Osteoblast (primary cell): ENCODE measurements at regions not wholly inside any gene's neighbourhood (a gene's known extent, or its start where the extent isn't known, plus 50 kb on each side); places are given as distances from the start of the nearest gene placed in this dataset.

Source experiments
- DNase-seq: peaks from one replicate; pipeline ENCODE4 v3.0.0; 2011; ENCODE audit warnings: low spot score, mixed read lengths; ENCODE audit not compliant: insufficient read length; ENCODE audit errors: missing footprints
- H2AFZ ChIP-seq: 2 replicates; pipeline ENCODE4 v1.6.0; 2011; ENCODE audit warnings: mild to moderate bottlenecking, low read length
- H3K27ac ChIP-seq: 2 replicates; pipeline ENCODE4 v1.5.1; 2011; ENCODE audit warnings: mild to moderate bottlenecking, low read depth, low read length, moderate library complexity
- H3K27me3 ChIP-seq: 2 replicates; pipeline ENCODE4 v1.6.0; 2012; ENCODE audit warnings: mild to moderate bottlenecking, control low read depth, inconsistent platforms, low read length, moderate library complexity; ENCODE audit not compliant: insufficient read depth
- H3K36me3 ChIP-seq: 2 replicates; pipeline ENCODE4 v1.5.1; 2011; ENCODE audit warnings: mild to moderate bottlenecking, low read length, control low read depth, moderate library complexity; ENCODE audit not compliant: insufficient read depth
- H3K4me1 ChIP-seq: 2 replicates; pipeline ENCODE4 v1.5.1; 2011; ENCODE audit warnings: mild to moderate bottlenecking, low read length, control low read depth, moderate library complexity; ENCODE audit not compliant: insufficient read depth
- H3K4me2 ChIP-seq: 2 replicates; pipeline ENCODE4 v1.6.0; 2011; ENCODE audit warnings: mild to moderate bottlenecking, low read length; ENCODE audit not compliant: insufficient read depth
- H3K4me3 ChIP-seq: fragments of 200-600 bp; sonication (generic); 3 replicates; pipeline ENCODE4 v1.5.1; 2012; ENCODE audit warnings: mild to moderate bottlenecking, low read length, inconsistent platforms; ENCODE audit not compliant: insufficient read depth
- H3K79me2 ChIP-seq: 2 replicates; pipeline ENCODE4 v1.6.0; 2012; ENCODE audit warnings: mild to moderate bottlenecking, low read length, control low read depth, inconsistent platforms; ENCODE audit not compliant: insufficient read depth
- H3K9me3 ChIP-seq: 2 replicates; pipeline ENCODE4 v1.5.1; 2011; ENCODE audit warnings: low read depth, low read length, control low read depth
- H4K20me1 ChIP-seq: 2 replicates; pipeline ENCODE4 v1.6.0; 2012; ENCODE audit warnings: mild to moderate bottlenecking, low read length, control low read depth; ENCODE audit not compliant: insufficient read depth
- CTCF ChIP-seq: IDR thresholded peaks from 2 replicates; pipeline ENCODE4 v1.5.1; 2011; ENCODE audit warnings: mild to moderate bottlenecking, low read depth, low read length, moderate library complexity; ENCODE audit errors: extremely low read depth

DNA sequence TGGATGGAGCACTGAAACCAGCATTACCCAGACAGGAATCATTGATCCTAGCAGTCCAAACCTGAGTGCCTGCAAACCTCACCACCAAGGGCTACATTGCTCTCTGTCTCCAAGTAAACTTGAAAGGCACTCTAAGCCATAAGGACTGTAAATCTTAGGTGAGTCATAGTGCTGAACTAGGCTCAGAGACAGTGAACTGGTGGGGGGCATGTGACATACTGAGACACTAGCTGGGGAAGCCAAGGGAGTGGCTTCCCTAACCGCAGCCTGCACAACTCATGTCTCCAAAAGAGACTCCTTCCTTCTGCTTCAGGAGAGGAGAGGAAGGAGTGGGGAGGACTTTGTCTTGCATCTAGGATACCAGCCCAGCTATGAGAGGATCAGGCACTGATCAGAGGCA, 235.5 kb upstream of the ACTRT1 start:
- no peak for TF ChIP-seq CTCF
- H3K4me1 ChIP-seq, result no peaks in the 10 kb centered on the region
- no peaks in the 10 kb centered on the region for H3K27me3 ChIP-seq
- no peak overlapping the region for H3K27ac ChIP-seq
- H3K4me2 ChIP-seq, result no peak overlapping the region
- H3K36me3 ChIP-seq, result no peaks in the 10 kb centered on the region
- no peak overlapping the region for H2AFZ ChIP-seq
- no peak for DNase-seq
- H3K9me3 ChIP-seq, result peaks cover 3% of the 10 kb centered on the region
- no peaks in the 10 kb centered on the region for H3K79me2 ChIP-seq
- H4K20me1 ChIP-seq, result no peaks in the 10 kb centered on the region
- no peak overlapping the region for H3K4me3 ChIP-seq

DNA sequence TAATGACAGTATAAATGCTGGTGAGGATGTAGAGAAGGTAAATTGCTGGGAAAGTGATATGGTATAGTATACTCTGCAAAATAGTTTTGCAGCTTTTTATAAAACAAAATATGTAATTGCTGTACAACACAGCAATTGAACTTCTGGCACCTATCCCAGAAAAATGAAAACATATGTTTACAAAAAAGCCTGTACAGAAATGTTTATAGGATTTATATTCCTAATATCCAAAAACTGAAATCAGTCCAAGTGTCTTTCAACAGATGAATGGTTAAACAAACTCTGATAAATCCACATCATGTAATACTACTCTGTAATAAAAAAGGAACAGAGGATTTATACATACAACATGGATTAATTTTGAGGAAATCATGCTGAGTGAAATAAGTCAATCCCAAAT, 198.4 kb upstream of the ACTRT1 start:
- Histone ChIP-seq H2AFZ (no peak overlapping the region), H3K27ac (no peak overlapping the region), H3K4me3 (no peak overlapping the region), H3K9me3 (no peaks in the 10 kb centered on the region), H3K27me3 (no peaks in the 10 kb centered on the region), H3K4me2 (no peak overlapping the region), H3K79me2 (no peaks in the 10 kb centered on the region), H4K20me1 (no peaks in the 10 kb centered on the region), H3K4me1 (no peaks in the 10 kb centered on the region), H3K36me3 (no peaks in the 10 kb centered on the region)
- no peak for DNase-seq
- no peak for TF ChIP-seq CTCF

DNA sequence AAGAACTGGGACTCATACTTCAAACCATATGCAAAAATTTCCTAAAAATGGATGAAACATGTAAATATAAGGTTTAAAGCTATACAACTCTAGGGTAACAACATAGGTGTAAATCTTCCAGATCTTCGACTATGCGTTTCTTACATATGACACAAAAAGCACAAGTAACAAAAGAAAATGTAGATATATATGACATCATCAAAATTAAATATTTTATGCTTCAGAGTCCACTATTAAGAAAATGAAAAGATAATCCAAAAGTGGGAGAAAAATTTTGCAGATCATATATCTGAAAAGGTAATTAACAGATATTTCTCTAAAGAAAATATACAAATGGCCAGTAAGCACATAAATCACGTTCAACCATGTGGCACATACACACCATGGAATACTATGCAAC, 164.2 kb upstream of the ACTRT1 start:
- H3K79me2 ChIP-seq, result no peaks in the 10 kb centered on the region
- H3K36me3 ChIP-seq, result no peaks in the 10 kb centered on the region
- H3K4me3 ChIP-seq, result no peak overlapping the region
- H3K9me3 ChIP-seq, result no peaks in the 10 kb centered on the region
- H4K20me1 ChIP-seq, result no peaks in the 10 kb centered on the region
- no peak overlapping the region for H2AFZ ChIP-seq
- no peak overlapping the region for H3K4me2 ChIP-seq
- no peaks in the 10 kb centered on the region for H3K4me1 ChIP-seq
- no peak for TF ChIP-seq CTCF
- H3K27ac ChIP-seq, result no peak overlapping the region
- H3K27me3 ChIP-seq, result no peaks in the 10 kb centered on the region
- DNase-seq, result no peak

DNA sequence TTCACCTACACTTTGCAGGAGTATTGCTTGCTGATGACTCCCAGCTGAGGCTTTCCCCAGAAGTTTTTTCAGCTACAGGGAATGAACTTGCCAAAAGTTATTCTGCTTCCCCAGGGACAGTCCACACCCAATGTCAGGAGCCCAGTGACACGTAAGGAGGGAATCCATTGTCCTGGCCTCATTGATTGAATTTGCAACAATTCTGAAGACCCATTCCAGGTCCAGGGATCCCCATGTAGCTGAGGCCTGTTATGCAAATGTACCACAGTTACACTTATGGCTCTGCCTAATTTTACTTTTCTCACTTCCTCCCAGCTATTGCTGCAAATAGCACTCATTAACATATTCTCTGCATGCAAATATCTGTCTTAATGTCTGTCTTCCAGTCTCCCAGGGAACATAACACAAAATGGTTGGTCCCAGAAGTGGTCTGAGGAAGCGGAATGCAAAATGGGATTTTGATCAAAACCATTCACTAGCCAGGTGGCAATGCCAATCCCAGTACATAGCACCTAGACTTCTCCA, 113.7 kb upstream of the ACTRT1 start:
- Histone ChIP-seq H3K79me2 (no peaks in the 10 kb centered on the region), H3K27ac (no peak overlapping the region), H2AFZ (no peak overlapping the region), H4K20me1 (no peaks in the 10 kb centered on the region), H3K27me3 (no peaks in the 10 kb centered on the region), H3K4me3 (no peak overlapping the region), H3K36me3 (no peaks in the 10 kb centered on the region), H3K9me3 (no peaks in the 10 kb centered on the region), H3K4me2 (no peak overlapping the region), H3K4me1 (no peaks in the 10 kb centered on the region)
- no peak for TF ChIP-seq CTCF
- DNase-seq, result no peak
